ENCODE measurements at regions not wholly inside any gene's neighbourhood (a gene's known extent, or its start where the extent isn't known, plus 50 kb on each side); places are given as distances from the start of the nearest gene placed in this dataset.

DNA sequence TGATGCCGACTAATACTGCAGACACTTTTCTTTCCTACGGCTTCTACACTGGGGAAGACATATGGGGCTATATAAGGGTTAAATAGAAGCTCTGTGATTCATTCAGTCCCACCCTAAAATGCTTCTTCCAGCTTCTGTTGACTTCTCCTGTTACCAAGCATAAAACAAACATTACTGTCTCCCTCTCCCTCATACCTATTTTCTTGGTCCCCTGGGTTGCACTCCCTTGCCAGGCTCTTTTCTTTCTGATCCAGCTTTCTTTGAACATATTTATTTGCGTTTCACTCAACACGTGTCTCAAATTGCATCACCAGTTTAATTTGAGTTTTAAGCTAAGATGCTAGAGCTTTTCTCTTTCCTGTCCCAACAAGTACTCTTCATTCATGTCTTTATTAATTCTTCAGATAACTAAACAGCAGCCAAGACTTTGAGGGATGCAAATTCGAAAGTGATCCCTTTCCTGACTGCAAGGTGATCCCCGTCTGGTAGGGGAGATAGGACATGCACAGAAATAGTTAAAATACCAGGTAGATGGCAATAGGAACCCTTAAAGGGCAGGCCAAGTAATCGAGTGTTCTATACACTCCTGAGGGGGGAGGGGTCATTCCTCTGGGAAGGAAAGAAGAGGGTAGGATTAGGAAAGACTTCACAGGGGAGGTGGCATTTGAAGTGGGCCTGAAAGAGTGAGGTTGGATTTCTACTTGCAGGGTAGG is 198.6 kb upstream of the BCL6 start:
- peaks cover 55% of the 10 kb centered on the region for H3K36me3 ChIP-seq (ENCODE audit: control insufficient read depth, low read length)
- H3K27me3 ChIP-seq (ENCODE audit: control insufficient read depth, low read length) = no peaks in the 10 kb centered on the region
- no peaks in the 10 kb centered on the region for H3K9me3 ChIP-seq (ENCODE audit: control insufficient read depth, insufficient read depth, low read length)
- peaks cover 69% of the 10 kb centered on the region for H3K79me2 ChIP-seq (ENCODE audit: control insufficient read depth, low read length)
- H3K27ac ChIP-seq (ENCODE audit: low read depth, low read length) = peak overlapping the region; percentile 99
- H3K4me3 ChIP-seq (ENCODE audit: low read length) = peak overlapping the region; percentile 79
- H3F3A ChIP-seq (ENCODE audit: control insufficient read depth, insufficient read depth) = peaks cover 67% of the 10 kb centered on the region
- H3K9me2 ChIP-seq (replicated peaks; ENCODE audit: control insufficient read depth, low read length) = no peaks in the 10 kb centered on the region
- peaks cover 99% of the 10 kb centered on the region for H3K4me1 ChIP-seq (ENCODE audit: control insufficient read depth, low read length)
- TF ChIP-seq, protein P1, sequence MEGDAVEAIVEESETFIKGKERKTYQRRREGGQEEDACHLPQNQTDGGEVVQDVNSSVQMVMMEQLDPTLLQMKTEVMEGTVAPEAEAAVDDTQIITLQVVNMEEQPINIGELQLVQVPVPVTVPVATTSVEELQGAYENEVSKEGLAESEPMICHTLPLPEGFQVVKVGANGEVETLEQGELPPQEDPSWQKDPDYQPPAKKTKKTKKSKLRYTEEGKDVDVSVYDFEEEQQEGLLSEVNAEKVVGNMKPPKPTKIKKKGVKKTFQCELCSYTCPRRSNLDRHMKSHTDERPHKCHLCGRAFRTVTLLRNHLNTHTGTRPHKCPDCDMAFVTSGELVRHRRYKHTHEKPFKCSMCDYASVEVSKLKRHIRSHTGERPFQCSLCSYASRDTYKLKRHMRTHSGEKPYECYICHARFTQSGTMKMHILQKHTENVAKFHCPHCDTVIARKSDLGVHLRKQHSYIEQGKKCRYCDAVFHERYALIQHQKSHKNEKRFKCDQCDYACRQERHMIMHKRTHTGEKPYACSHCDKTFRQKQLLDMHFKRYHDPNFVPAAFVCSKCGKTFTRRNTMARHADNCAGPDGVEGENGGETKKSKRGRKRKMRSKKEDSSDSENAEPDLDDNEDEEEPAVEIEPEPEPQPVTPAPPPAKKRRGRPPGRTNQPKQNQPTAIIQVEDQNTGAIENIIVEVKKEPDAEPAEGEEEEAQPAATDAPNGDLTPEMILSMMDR (IDR thresholded peaks at IDR 0.05; ENCODE audit: low read depth, low read length, poor library complexity, severe bottlenecking) = no peak
- TF ChIP-seq EZH2phosphoT487 (IDR thresholded peaks at IDR 0.05; ENCODE audit: borderline replicate concordance, low read length) = no peak
- peak overlapping the region; percentile 92 for H3K4me2 ChIP-seq (ENCODE audit: low read length)
- no peaks in the 10 kb centered on the region for H4K20me1 ChIP-seq (ENCODE audit: control insufficient read depth, insufficient read depth, low read depth, low read length)

DNA sequence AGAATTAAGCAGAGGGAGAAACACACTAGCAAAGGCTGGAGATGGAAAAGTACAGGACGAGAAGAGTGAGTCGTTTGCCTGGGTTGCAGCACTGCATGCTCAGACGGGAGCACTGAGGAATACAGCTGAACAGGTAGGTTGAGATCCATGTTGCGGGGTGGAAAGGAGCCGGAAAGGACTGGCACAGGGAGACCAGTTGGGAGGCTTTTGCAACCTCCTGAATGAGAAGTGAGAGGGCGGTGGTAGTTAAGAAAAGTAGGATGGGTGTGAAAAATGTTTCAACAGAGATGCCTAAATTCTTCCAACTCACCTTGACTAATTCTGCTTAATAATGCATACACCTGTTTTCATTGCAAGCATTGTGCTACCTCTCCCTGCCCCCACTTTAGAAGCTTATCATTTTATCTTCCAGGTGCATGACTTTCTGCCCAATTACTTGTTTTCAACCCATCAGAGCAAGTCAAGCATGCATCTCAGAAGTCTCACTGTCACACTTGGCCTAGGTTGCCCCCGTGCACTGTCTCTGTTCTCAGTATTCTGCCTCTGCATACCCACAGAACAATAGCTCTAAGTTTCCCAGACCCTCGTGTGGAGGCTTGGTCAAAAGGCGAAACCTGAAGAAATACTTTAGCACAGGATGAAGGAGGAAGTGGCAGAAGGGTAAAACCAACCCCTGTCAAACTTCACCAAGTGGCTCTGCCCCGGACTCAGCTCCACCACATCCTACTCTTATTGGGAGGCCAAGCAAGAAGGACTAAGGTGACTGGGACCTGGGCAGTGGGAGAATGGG is 199.3 kb upstream of the BCL6 start:
- peaks cover 62% of the 10 kb centered on the region for H3F3A ChIP-seq (ENCODE audit: control insufficient read depth, insufficient read depth)
- no peaks in the 10 kb centered on the region for H3K9me2 ChIP-seq (replicated peaks; ENCODE audit: control insufficient read depth, low read length)
- peak overlapping the region; percentile 99 for H3K27ac ChIP-seq (ENCODE audit: low read depth, low read length)
- peak overlapping the region; percentile 79 for H3K4me3 ChIP-seq (ENCODE audit: low read length)
- no peaks in the 10 kb centered on the region for H3K27me3 ChIP-seq (ENCODE audit: control insufficient read depth, low read length)
- H3K4me2 ChIP-seq (ENCODE audit: low read length) = peak overlapping the region; percentile 92
- H4K20me1 ChIP-seq (ENCODE audit: control insufficient read depth, insufficient read depth, low read depth, low read length) = no peaks in the 10 kb centered on the region
- H3K36me3 ChIP-seq (ENCODE audit: control insufficient read depth, low read length) = peaks cover 61% of the 10 kb centered on the region
- peaks cover 76% of the 10 kb centered on the region for H3K79me2 ChIP-seq (ENCODE audit: control insufficient read depth, low read length)
- no peaks in the 10 kb centered on the region for H3K9me3 ChIP-seq (ENCODE audit: control insufficient read depth, insufficient read depth, low read length)
- peaks cover 99% of the 10 kb centered on the region for H3K4me1 ChIP-seq (ENCODE audit: control insufficient read depth, low read length)
- no peak for TF ChIP-seq EZH2phosphoT487 (IDR thresholded peaks at IDR 0.05; ENCODE audit: borderline replicate concordance, low read length)
- TF ChIP-seq, protein P1 (IDR thresholded peaks at IDR 0.05; ENCODE audit: low read depth, low read length, poor library complexity, severe bottlenecking) = no peak

DNA sequence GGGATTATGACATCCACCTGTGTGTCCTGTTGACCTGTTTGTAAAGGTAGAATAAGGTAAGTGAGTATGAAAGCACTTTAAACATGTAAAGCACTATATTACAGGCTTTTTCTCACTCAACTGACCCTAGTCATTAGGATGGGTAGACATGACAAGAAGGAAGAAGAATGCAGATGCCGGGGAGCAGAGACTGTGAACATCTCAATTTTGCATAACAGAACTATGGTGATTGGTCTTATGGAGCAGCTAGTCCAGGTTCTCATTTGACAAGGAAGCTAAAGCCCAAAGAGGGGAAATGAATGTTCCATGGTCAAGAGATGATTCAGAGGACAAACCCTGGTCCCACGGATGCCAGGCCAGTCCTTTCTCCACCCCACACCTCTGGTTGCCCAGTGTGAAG is 200.1 kb upstream of the BCL6 start:
- Histone ChIP-seq H3K4me1 (ENCODE audit: control insufficient read depth, low read length) (peaks cover 99% of the 10 kb centered on the region), H3K4me2 (ENCODE audit: low read length) (peak overlapping the region; percentile 92), H3K79me2 (ENCODE audit: control insufficient read depth, low read length) (peaks cover 84% of the 10 kb centered on the region), H3K4me3 (ENCODE audit: low read length) (peak overlapping the region; percentile 79), H3K9me3 (ENCODE audit: control insufficient read depth, insufficient read depth, low read length) (no peaks in the 10 kb centered on the region), H3K36me3 (ENCODE audit: control insufficient read depth, low read length) (peaks cover 68% of the 10 kb centered on the region), H3F3A (ENCODE audit: control insufficient read depth, insufficient read depth) (peaks cover 62% of the 10 kb centered on the region), H3K27ac (ENCODE audit: low read depth, low read length) (peak overlapping the region; percentile 99), H4K20me1 (ENCODE audit: control insufficient read depth, insufficient read depth, low read depth, low read length) (no peaks in the 10 kb centered on the region), H3K27me3 (ENCODE audit: control insufficient read depth, low read length) (no peaks in the 10 kb centered on the region), H3K9me2 (replicated peaks; ENCODE audit: control insufficient read depth, low read length) (no peaks in the 10 kb centered on the region)
- TF ChIP-seq EZH2phosphoT487 (IDR thresholded peaks at IDR 0.05; ENCODE audit: borderline replicate concordance, low read length) = no peak
- TF ChIP-seq, protein P1 (IDR thresholded peaks at IDR 0.05; ENCODE audit: low read depth, low read length, poor library complexity, severe bottlenecking) = no peak
